Left lung (tissue), 4 donors: ENCODE measurements at regions not wholly inside any gene's neighbourhood (a gene's known extent, or its start where the extent isn't known, plus 50 kb on each side); places are given as distances from the start of the nearest gene placed in this dataset.

ENCODE experiments used
- ATAC-seq: fragments of 200-7000 bp; cut with Tn5 transposase; one replicate; pipeline ENCODE4 v1.9.1; 2020; ENCODE audit warnings: moderate library complexity
- DNase-seq, 4 donors: peaks; one replicate each; pipeline ENCODE4 v3.0.0-alpha.2; 2013 to 2020
- H3K27ac ChIP-seq, 2 donors: fragments of 200-600 bp; sonication (generic) in 1 of 2; one replicate each; pipeline versions ENCODE4 v1.5.0 to v1.8.0; 2020 to 2021
- H3K27me3 ChIP-seq, 2 donors: fragments of 200-600 bp; sonication (generic) in 1 of 2; one replicate each; pipeline versions ENCODE4 v1.5.0 to v1.8.0; 2020 to 2021
- H3K36me3 ChIP-seq, 2 donors: fragments of 200-600 bp; sonication (generic) in 1 of 2; one replicate each; pipeline versions ENCODE4 v1.5.0 to v1.8.0; 2020 to 2021
- H3K4me1 ChIP-seq, 2 donors: fragments of 200-600 bp; one replicate each; pipeline ENCODE4 v1.8.0; 2021
- H3K4me3 ChIP-seq, 2 donors: fragments of 200-600 bp; sonication (generic) in 1 of 2; one replicate each; pipeline versions ENCODE4 v1.5.0 to v1.8.0; 2020 to 2021; ENCODE audit warnings: mild to moderate bottlenecking in 1 of 2
- H3K9me3 ChIP-seq, 2 donors: fragments of 200-600 bp; sonication (generic) in 1 of 2; one replicate each; pipeline versions ENCODE4 v1.5.0 to v1.8.0; 2020 to 2021
- CTCF ChIP-seq, 2 donors: fragments of 200-600 bp; sonication (generic) in 1 of 2; IDR thresholded peaks; one replicate each; pipeline versions ENCODE4 v1.5.0 to v1.8.0; 2021; ENCODE audit warnings: antibody characterized with exemption in 2 of 2
- intact Hi-C, 2 donors: fragments of 100-400 bp; cut with DNase I; formaldehyde crosslinking; loops; one replicate each; pipeline versions ENCODE4 v1.11.2 to v1.14.2; 2022
- donor health status: DM: no; HTN: yes; CAD: no.
- donor health status: DM: no; HTN: no; CAD: no.

DNA sequence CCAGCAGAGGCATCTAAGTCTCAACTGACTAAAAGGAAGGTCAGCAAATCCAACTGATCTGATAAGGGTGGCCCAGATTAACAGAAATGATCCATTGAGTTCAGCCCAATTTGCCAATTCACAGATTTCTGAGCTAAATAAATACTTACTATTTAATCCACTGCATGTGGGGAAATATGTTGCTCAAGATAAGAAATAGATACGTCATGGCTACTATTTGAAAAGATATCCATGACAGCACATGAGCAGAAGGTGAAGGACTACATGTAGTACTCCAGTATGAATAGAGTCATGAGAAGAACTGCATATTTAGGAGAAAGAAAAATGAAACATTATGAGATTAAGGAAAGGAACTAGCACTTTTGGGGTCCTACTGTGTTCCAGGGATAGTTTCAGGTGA lies 332.4 kb downstream of the ARPP21 start:
- Histone ChIP-seq H3K4me1 (no peaks in the 10 kb centered on the region), H3K4me3 (no peak overlapping the region), H3K36me3 (no peaks in the 10 kb centered on the region), H3K27ac (no peak overlapping the region), H3K27me3 (no peaks in the 10 kb centered on the region), H3K9me3 (no peaks in the 10 kb centered on the region)
- DNase-seq (no peak), ATAC-seq (no peak)
- no peak for TF ChIP-seq CTCF (IDR thresholded peaks at IDR 0.05)
- intact Hi-C loops: no loop called here

DNA sequence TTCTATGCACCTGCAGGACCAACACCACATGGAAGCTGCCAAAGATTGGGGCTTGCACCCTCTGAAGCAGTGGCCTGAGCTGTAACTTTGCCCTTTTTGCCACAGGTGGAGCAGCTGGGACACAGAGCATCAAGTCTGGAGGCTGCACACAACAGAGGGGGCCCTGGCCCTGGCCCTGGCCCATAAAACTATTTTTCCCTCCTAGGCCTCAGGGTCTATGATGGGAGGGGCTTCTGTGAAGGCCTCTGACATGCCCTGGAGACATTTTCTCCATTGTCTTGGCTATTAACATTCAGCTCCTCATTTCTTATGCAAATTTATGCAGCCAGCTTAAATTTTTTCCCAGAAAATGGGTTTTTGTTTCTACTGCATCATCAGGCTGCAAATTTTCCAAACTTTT lies 335.5 kb downstream of the ARPP21 start:
- ATAC-seq: no peak
- no peak for TF ChIP-seq CTCF (IDR thresholded peaks at IDR 0.05)

GRCh38 chr3:35986161-35986560 lies 346.8 kb downstream of the ARPP21 start:
- no peak for TF ChIP-seq CTCF (IDR thresholded peaks at IDR 0.05)
- DNase-seq (no peak), ATAC-seq (no peak)
- Histone ChIP-seq H3K9me3 (no peaks in the 10 kb centered on the region), H3K4me1 (no peaks in the 10 kb centered on the region), H3K36me3 (no peaks in the 10 kb centered on the region), H3K27ac (no peak overlapping the region), H3K4me3 (no peak overlapping the region), H3K27me3 (no peaks in the 10 kb centered on the region)
- intact Hi-C loops: no loop called here

More for the DNA sequence above, 335.5 kb downstream of the ARPP21 start:
- H3K36me3 ChIP-seq: no peaks in the 10 kb centered on the region
- H3K27ac ChIP-seq: no peak overlapping the region
- no peaks in the 10 kb centered on the region for H3K9me3 ChIP-seq
- H3K4me1 ChIP-seq: no peaks in the 10 kb centered on the region
- H3K4me3 ChIP-seq: no peak overlapping the region
- no peak for DNase-seq
- no peaks in the 10 kb centered on the region for H3K27me3 ChIP-seq
- intact Hi-C loops: no loop called here

DNA sequence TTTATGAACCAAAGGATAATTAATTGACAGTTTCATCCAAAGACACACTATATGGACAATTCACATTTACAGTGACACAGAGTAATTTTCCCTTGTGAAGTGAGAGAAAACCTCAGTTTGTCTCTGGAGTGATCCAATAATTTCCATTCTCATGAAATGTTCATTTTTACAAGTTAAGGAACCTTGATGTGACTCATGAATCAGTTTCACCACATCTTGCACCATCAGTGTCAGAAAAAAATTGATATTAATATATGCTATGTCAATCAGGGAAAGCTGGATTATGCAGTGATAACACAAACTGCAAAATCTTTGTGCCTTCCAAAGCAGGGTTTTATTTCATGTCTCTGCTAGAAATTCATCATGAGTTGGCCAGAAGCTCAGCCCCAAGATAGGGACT lies 348.1 kb downstream of the ARPP21 start:
- H3K27ac ChIP-seq: no peak overlapping the region
- no peaks in the 10 kb centered on the region for H3K9me3 ChIP-seq
- no peaks in the 10 kb centered on the region for H3K36me3 ChIP-seq
- H3K27me3 ChIP-seq: no peaks in the 10 kb centered on the region
- intact Hi-C loops: no loop called here
- H3K4me3 ChIP-seq: no peak overlapping the region
- DNase-seq: no peak
- TF ChIP-seq CTCF (IDR thresholded peaks at IDR 0.05): no peak
- no peak for ATAC-seq
- H3K4me1 ChIP-seq: no peaks in the 10 kb centered on the region

DNA sequence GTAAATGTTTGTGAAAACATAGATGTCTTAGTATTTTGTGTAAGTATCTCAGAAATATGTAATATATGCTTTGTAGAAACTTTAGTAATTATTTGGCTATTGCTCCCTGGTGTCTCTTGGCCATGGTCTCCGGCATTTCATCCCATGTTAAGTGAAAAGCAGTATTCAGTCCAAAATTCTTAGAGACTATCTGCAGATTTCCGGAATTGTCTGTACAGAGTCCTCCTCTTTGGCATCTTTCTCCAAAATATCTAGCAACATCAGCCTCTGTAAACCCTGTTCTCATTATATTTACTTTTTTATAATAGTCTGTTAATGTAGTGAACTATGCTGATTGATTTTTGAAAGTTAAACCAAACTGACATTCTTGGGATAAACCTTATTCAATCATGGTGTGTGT lies 352.7 kb downstream of the ARPP21 start:
- Histone ChIP-seq H3K27ac (no peak overlapping the region), H3K27me3 (no peaks in the 10 kb centered on the region), H3K36me3 (no peaks in the 10 kb centered on the region), H3K4me1 (no peaks in the 10 kb centered on the region), H3K4me3 (no peak overlapping the region), H3K9me3 (peaks cover 0 to 6% of the 10 kb centered on the region in 2 donors)
- DNase-seq (no peak), ATAC-seq (no peak)
- TF ChIP-seq CTCF (IDR thresholded peaks at IDR 0.05): no peak
- intact Hi-C loops: no loop called here
